ENCODE measurements at regions not wholly inside any gene's neighbourhood (a gene's known extent, or its start where the extent isn't known, plus 50 kb on each side); places are given as distances from the start of the nearest gene placed in this dataset.

GRCh38 chr11:29782447-29782846 lies 234.4 kb downstream of the KCNA4 start:
- CTCF ChIA-PET = no interaction called here
- no peak for TF ChIP-seq RXRA (IDR thresholded peaks at IDR 0.05; ENCODE audit: borderline replicate concordance, low read depth)
- no peak for TF ChIP-seq CTCF (IDR thresholded peaks at IDR 0.05)
- no peak for TF ChIP-seq SIN3A (IDR thresholded peaks at IDR 0.05; ENCODE audit: borderline replicate concordance, low read depth, low read length)
- no peak for TF ChIP-seq REST (IDR thresholded peaks at IDR 0.05; ENCODE audit: low read depth, low read length)
- no peak for TF ChIP-seq SMC3 (IDR thresholded peaks at IDR 0.05; ENCODE audit: low read depth, low read length)
- TF ChIP-seq ZBTB33 (IDR thresholded peaks at IDR 0.05; ENCODE audit: borderline replicate concordance, low read depth) = no peak
- no peak for TF ChIP-seq FOSL2 (IDR thresholded peaks at IDR 0.05; ENCODE audit: borderline replicate concordance, low read depth)
- no peak for TF ChIP-seq RFX5 (IDR thresholded peaks at IDR 0.05; ENCODE audit: low read length)
- TF ChIP-seq USF1 (IDR thresholded peaks at IDR 0.05; ENCODE audit: borderline replicate concordance, low read depth) = no peak
- no peak for TF ChIP-seq POLR2AphosphoS5 (IDR thresholded peaks at IDR 0.05; ENCODE audit: low read depth, low read length)
- no peak for TF ChIP-seq RCOR1 (IDR thresholded peaks at IDR 0.05; ENCODE audit: low read length)
- no peak for TF ChIP-seq GABPA (IDR thresholded peaks at IDR 0.05; ENCODE audit: low read depth)
- no peak for TF ChIP-seq MAX (IDR thresholded peaks at IDR 0.05; ENCODE audit: low read depth)
- no peak for TF ChIP-seq FOXJ3 (CRISPR knock-in tag; IDR thresholded peaks at IDR 0.05)
- TF ChIP-seq USF2 (IDR thresholded peaks at IDR 0.05; ENCODE audit: borderline replicate concordance, low read depth, low read length) = no peak
- no peak for TF ChIP-seq RAD21 (IDR thresholded peaks at IDR 0.05; ENCODE audit: low read length)
- no peak for TF ChIP-seq TCF12 (IDR thresholded peaks at IDR 0.05)
- no peak for TF ChIP-seq TAF1 (IDR thresholded peaks at IDR 0.05; ENCODE audit: borderline replicate concordance, low read depth, low read length)
- Histone ChIP-seq H3K36me3 (replicated peaks in 1 of 2; ENCODE audit: control insufficient read depth in 1 of 2, insufficient read depth in 2 of 2, low read length in 1 of 2) (no peaks in the 10 kb centered on the region), H3K27ac (ENCODE audit: low read depth in 2 of 2, low read length in 1 of 2) (no peak overlapping the region), H2AFZ (ENCODE audit: low read depth) (no peak overlapping the region), H3K9me3 (no peaks in the 10 kb centered on the region), H3K4me1 (ENCODE audit: control insufficient read depth in 1 of 2, insufficient read depth in 2 of 2, low read depth in 1 of 2, low read length in 1 of 2) (no peaks in the 10 kb centered on the region), H3K4me3 (ENCODE audit: low read depth in 2 of 2, low read length in 1 of 2) (no peak overlapping the region), H3K9ac (no peak overlapping the region), H3K79me2 (ENCODE audit: insufficient read depth) (no peaks in the 10 kb centered on the region), H3K27me3 (ENCODE audit: insufficient read depth) (no peaks in the 10 kb centered on the region), H3K9me2 (no peaks in the 10 kb centered on the region), H4K20me1 (ENCODE audit: insufficient read depth) (no peaks in the 10 kb centered on the region), H3F3A (replicated peaks; ENCODE audit: insufficient read depth) (no peaks in the 10 kb centered on the region), H3K4me2 (no peak overlapping the region)
- POLR2A ChIA-PET = no interaction called here
- WGBS (ENCODE audit: low lambda C conversion rate) = 0% methylated on average over 1 of the region's 1 CpG
- no peak for DNase-seq
